Neuronal stem cell (in vitro differentiated cells): ENCODE measurements at regions not wholly inside any gene's neighbourhood (a gene's known extent, or its start where the extent isn't known, plus 50 kb on each side); places are given as distances from the start of the nearest gene placed in this dataset.

Experiments used
- DNase-seq: peaks from one replicate; pipeline ENCODE4 v3.0.0-alpha.2; 2013; ENCODE audit warnings: low spot score
- H2AFZ ChIP-seq: one replicate; pipeline ENCODE4 v1.6.1; 2013; ENCODE audit warnings: mild to moderate bottlenecking, low read length, inconsistent platforms
- H2AK5ac ChIP-seq: 2 replicates; pipeline ENCODE4 v1.6.1; 2013; ENCODE audit warnings: low read depth, mild to moderate bottlenecking, inconsistent platforms, low read length, moderate library complexity, mixed read lengths
- H2BK120ac ChIP-seq: 2 replicates; pipeline ENCODE4 v1.6.1; 2013; ENCODE audit warnings: low read depth, mild to moderate bottlenecking, inconsistent platforms, low read length, moderate library complexity, mixed read lengths
- H2BK12ac ChIP-seq: one replicate; pipeline ENCODE4 v1.6.1; 2013; ENCODE audit warnings: low read length, inconsistent platforms
- H2BK15ac ChIP-seq: 2 replicates; pipeline ENCODE4 v1.6.1; 2013; ENCODE audit warnings: mild to moderate bottlenecking, low read length, inconsistent platforms, mixed read lengths
- H2BK5ac ChIP-seq: one replicate; pipeline ENCODE4 v1.6.1; 2013; ENCODE audit warnings: inconsistent platforms, mild to moderate bottlenecking, low read length, moderate library complexity
- H3K14ac ChIP-seq: one replicate; pipeline ENCODE4 v1.6.1; 2013; ENCODE audit warnings: low read length, inconsistent platforms
- H3K18ac ChIP-seq: 2 replicates; pipeline ENCODE4 v1.6.1; 2013; ENCODE audit warnings: low read length, inconsistent platforms
- H3K23ac ChIP-seq: 2 replicates; pipeline ENCODE4 v1.6.1; 2013; ENCODE audit warnings: low read depth, mild to moderate bottlenecking, mixed read lengths, low read length, inconsistent platforms; ENCODE audit not compliant: poor library complexity
- H3K27ac ChIP-seq: replicated peaks from 3 replicates; pipeline ENCODE4 v1.5.1; 2013; ENCODE audit warnings: low read length, inconsistent platforms
- H3K27me3 ChIP-seq, 3 experiments: 2 replicates each; pipeline ENCODE4 v1.6.1; 2013; ENCODE audit warnings: low read length in 3 of 3, mild to moderate bottlenecking in 2 of 3, inconsistent platforms in 1 of 3, low read depth in 1 of 3, mixed read lengths in 1 of 3, moderate library complexity in 1 of 3; ENCODE audit not compliant: control insufficient read depth in 3 of 3, insufficient read depth in 3 of 3
- H3K36me3 ChIP-seq, 2 donors: replicated peaks in 1 of 2; 2 replicates each; pipeline ENCODE4 v1.6.1; 2013; ENCODE audit warnings: low read length in 2 of 2; ENCODE audit not compliant: control insufficient read depth in 2 of 2, insufficient read depth in 2 of 2
- H3K4ac ChIP-seq: 2 replicates; pipeline ENCODE4 v1.6.1; 2013; ENCODE audit warnings: inconsistent platforms, mild to moderate bottlenecking, low read length, moderate library complexity
- H3K4me1 ChIP-seq, 2 donors: 1 replicate in 1 of 2; 2 replicates in 1 of 2; pipeline ENCODE4 v1.6.1; 2013; ENCODE audit warnings: low read length in 2 of 2, low read depth in 1 of 2; ENCODE audit not compliant: control insufficient read depth in 2 of 2, insufficient read depth in 1 of 2
- H3K4me2 ChIP-seq: one replicate; pipeline ENCODE4 v1.6.1; 2013; ENCODE audit warnings: mild to moderate bottlenecking, low read length, inconsistent platforms; ENCODE audit not compliant: insufficient read depth, poor library complexity, severe bottlenecking
- H3K4me3 ChIP-seq, 2 donors: 2 replicates each; pipeline ENCODE4 v1.5.1; 2013; ENCODE audit warnings: low read length in 2 of 2, mild to moderate bottlenecking in 2 of 2, inconsistent platforms in 1 of 2, moderate library complexity in 1 of 2
- H3K79me1 ChIP-seq: one replicate; pipeline ENCODE4 v1.6.1; 2013; ENCODE audit warnings: low read depth, mild to moderate bottlenecking, inconsistent platforms, low read length, moderate library complexity
- H3K9ac ChIP-seq: one replicate; pipeline ENCODE4 v1.6.1; 2013; ENCODE audit warnings: mild to moderate bottlenecking, low read depth, low read length, inconsistent platforms; ENCODE audit not compliant: poor library complexity
- H3K9me3 ChIP-seq, 2 donors: replicated peaks in 1 of 2; 2 replicates each; pipeline versions ENCODE3 to v1.6.1; 2013; ENCODE audit warnings: low read length in 2 of 2, mild to moderate bottlenecking in 2 of 2, inconsistent platforms in 1 of 2, low read depth in 1 of 2, mixed read lengths in 1 of 2, moderate library complexity in 1 of 2; ENCODE audit not compliant: control insufficient read depth in 2 of 2, insufficient read depth in 1 of 2
- H4K8ac ChIP-seq: one replicate; pipeline ENCODE4 v1.6.1; 2013; ENCODE audit warnings: low read depth, mild to moderate bottlenecking, inconsistent platforms, low read length, moderate library complexity
- H4K91ac ChIP-seq: one replicate; pipeline ENCODE4 v1.6.1; 2013; ENCODE audit warnings: low read length, low read depth, mild to moderate bottlenecking, inconsistent platforms; ENCODE audit not compliant: poor library complexity
- WGBS, 2 donors: extraction: QIAGEN DNeasy Blood & Tissue Kit; methylation state at CpG; one replicate each; pipeline ENCODE4 v1.1.7; 2013; ENCODE audit warnings: missing lambda C conversion rate in 2 of 2, mixed read lengths in 1 of 2; ENCODE audit not compliant: insufficient read length in 2 of 2, insufficient replicate concordance in 1 of 2; ENCODE audit errors: extremely low coverage in 2 of 2; 5-methylcytosine and 5-hydroxymethylcytosine counted together

GRCh38 chr15:81434851-81435250 lies 60.8 kb upstream of the TMC3 start:
- Histone ChIP-seq H3K79me1 (no peaks in the 10 kb centered on the region), H3K23ac (no peak overlapping the region), H3K27me3 (no peaks in the 10 kb centered on the region), H2AK5ac (no peak overlapping the region), H2BK5ac (no peak overlapping the region), H3K4ac (no peak overlapping the region), H4K8ac (no peak overlapping the region), H3K4me2 (no peak overlapping the region), H3K4me1 (no peaks in the 10 kb centered on the region), H3K27ac (no peak overlapping the region), H2AFZ (no peak overlapping the region), H2BK12ac (no peak overlapping the region), H3K14ac (no peak overlapping the region), H2BK15ac (no peak overlapping the region), H3K18ac (no peak overlapping the region), H3K36me3 (no peaks in the 10 kb centered on the region), H3K4me3 (no peak overlapping the region), H3K9ac (no peak overlapping the region), H4K91ac (no peak overlapping the region), H2BK120ac (no peak overlapping the region), H3K9me3 (no peaks in the 10 kb centered on the region)
- no peak for DNase-seq

GRCh38 chr15:81433462-81433861 lies 59.4 kb upstream of the TMC3 start:
- H3K4ac ChIP-seq: no peak overlapping the region
- H3K27ac ChIP-seq: no peak overlapping the region
- no peak overlapping the region for H2BK120ac ChIP-seq
- H3K79me1 ChIP-seq: no peaks in the 10 kb centered on the region
- no peak overlapping the region for H2BK5ac ChIP-seq
- no peak overlapping the region for H4K91ac ChIP-seq
- no peak overlapping the region for H2BK12ac ChIP-seq
- H3K4me2 ChIP-seq: no peak overlapping the region
- no peak overlapping the region for H3K4me3 ChIP-seq
- H3K9me3 ChIP-seq: no peaks in the 10 kb centered on the region
- H4K8ac ChIP-seq: no peak overlapping the region
- H3K23ac ChIP-seq: no peak overlapping the region
- WGBS, 2 donors: no CpG with 5 or more reads among the region's 3 CpGs
- no peaks in the 10 kb centered on the region for H3K36me3 ChIP-seq
- H2BK15ac ChIP-seq: no peak overlapping the region
- H3K27me3 ChIP-seq: no peaks in the 10 kb centered on the region
- H3K14ac ChIP-seq: no peak overlapping the region
- H3K18ac ChIP-seq: no peak overlapping the region
- H2AK5ac ChIP-seq: no peak overlapping the region
- no peak overlapping the region for H2AFZ ChIP-seq
- DNase-seq: no peak
- H3K9ac ChIP-seq: no peak overlapping the region
- H3K4me1 ChIP-seq: no peaks in the 10 kb centered on the region

GRCh38 chr15:81432179-81432578 lies 58.2 kb upstream of the TMC3 start:
- no peak overlapping the region for H2BK12ac ChIP-seq
- H4K91ac ChIP-seq: no peak overlapping the region
- H2BK15ac ChIP-seq: no peak overlapping the region
- H3K27me3 ChIP-seq: no peaks in the 10 kb centered on the region
- H4K8ac ChIP-seq: no peak overlapping the region
- no peaks in the 10 kb centered on the region for H3K36me3 ChIP-seq
- no peak overlapping the region for H2BK5ac ChIP-seq
- H3K9me3 ChIP-seq: no peaks in the 10 kb centered on the region
- no peak overlapping the region for H3K4me2 ChIP-seq
- H3K14ac ChIP-seq: no peak overlapping the region
- H2AK5ac ChIP-seq: no peak overlapping the region
- H2AFZ ChIP-seq: no peak overlapping the region
- no peak overlapping the region for H3K18ac ChIP-seq
- DNase-seq: no peak
- WGBS, 2 donors: no CpG with 5 or more reads among the region's 2 CpGs
- no peak overlapping the region for H2BK120ac ChIP-seq
- no peak overlapping the region for H3K27ac ChIP-seq
- H3K4ac ChIP-seq: no peak overlapping the region
- H3K79me1 ChIP-seq: no peaks in the 10 kb centered on the region
- no peaks in the 10 kb centered on the region for H3K4me1 ChIP-seq
- no peak overlapping the region for H3K4me3 ChIP-seq
- no peak overlapping the region for H3K23ac ChIP-seq
- no peak overlapping the region for H3K9ac ChIP-seq

GRCh38 chr15:81427176-81427575 lies 53.2 kb upstream of the TMC3 start:
- H4K91ac ChIP-seq: no peak overlapping the region
- no peak overlapping the region for H3K14ac ChIP-seq
- H3K18ac ChIP-seq: no peak overlapping the region
- no peak overlapping the region for H2BK12ac ChIP-seq
- no peak overlapping the region for H2BK15ac ChIP-seq
- DNase-seq: no peak
- no peaks in the 10 kb centered on the region for H3K27me3 ChIP-seq
- H3K4me1 ChIP-seq: no peaks in the 10 kb centered on the region
- no peak overlapping the region for H4K8ac ChIP-seq
- H3K79me1 ChIP-seq: no peaks in the 10 kb centered on the region
- no peak overlapping the region for H3K4me3 ChIP-seq
- H3K23ac ChIP-seq: no peak overlapping the region
- no peak overlapping the region for H3K27ac ChIP-seq
- no peak overlapping the region for H3K9ac ChIP-seq
- WGBS, 2 donors: no CpG with 5 or more reads among the region's 6 CpGs
- H3K4me2 ChIP-seq: no peak overlapping the region
- no peaks in the 10 kb centered on the region for H3K9me3 ChIP-seq
- H2AK5ac ChIP-seq: no peak overlapping the region
- no peak overlapping the region for H2BK120ac ChIP-seq
- no peak overlapping the region for H2BK5ac ChIP-seq
- no peak overlapping the region for H2AFZ ChIP-seq
- no peak overlapping the region for H3K4ac ChIP-seq
- H3K36me3 ChIP-seq: no peaks in the 10 kb centered on the region
